DND-41 (cell line): ENCODE measurements at regions not wholly inside any gene's neighbourhood (a gene's known extent, or its start where the extent isn't known, plus 50 kb on each side); places are given as distances from the start of the nearest gene placed in this dataset.
"Not testable (repeated sequence)": the region's sequence is repeated elsewhere in the genome, so short reads cannot be mapped to it uniquely, and the experiment has no call there.

Experiments
- ATAC-seq: fragments of 200-7000 bp; cut with Tn5 transposase; 3 replicates; pipeline ENCODE4 v1.9.1; 2021; ENCODE audit warnings: low read depth; ENCODE audit not compliant: insufficient read depth
- DNase-seq: peaks from one replicate; pipeline ENCODE4 v3.0.0-alpha.2; 2020
- H2AFZ ChIP-seq: 2 replicates; pipeline ENCODE4 v1.6.0; 2012; ENCODE audit warnings: low read depth, low read length
- H3K27ac ChIP-seq: 2 replicates; pipeline ENCODE4 v1.5.1; 2012; ENCODE audit warnings: low read length, inconsistent platforms
- H3K27me3 ChIP-seq: fragments of 200-600 bp; sonication (generic); 2 replicates; pipeline ENCODE4 v1.6.0; 2012; ENCODE audit warnings: low read length, mild to moderate bottlenecking, inconsistent platforms; ENCODE audit not compliant: insufficient read depth, poor library complexity
- H3K36me3 ChIP-seq: 2 replicates; pipeline ENCODE4 v1.5.1; 2012; ENCODE audit warnings: low read length, inconsistent platforms; ENCODE audit not compliant: insufficient read depth
- H3K4me1 ChIP-seq: 2 replicates; pipeline ENCODE4 v1.5.1; 2012; ENCODE audit warnings: mild to moderate bottlenecking, low read length; ENCODE audit not compliant: insufficient read depth
- H3K4me2 ChIP-seq: 2 replicates; pipeline ENCODE4 v1.6.0; 2012; ENCODE audit warnings: mild to moderate bottlenecking, moderate library complexity, low read length, inconsistent platforms; ENCODE audit not compliant: insufficient read depth
- H3K4me3 ChIP-seq, 2 experiments: fragments of 200-600 bp in 1 of 2; shearing (Covaris generic) in 1 of 2; 2 replicates each; pipeline ENCODE4 v1.5.1; 2012 to 2016; ENCODE audit warnings: inconsistent platforms in 2 of 2, low read length in 2 of 2, mild to moderate bottlenecking in 2 of 2, low read depth in 1 of 2, moderate library complexity in 1 of 2
- H3K79me2 ChIP-seq: 2 replicates; pipeline ENCODE4 v1.6.0; 2012; ENCODE audit warnings: low read length, inconsistent platforms; ENCODE audit not compliant: insufficient read depth
- H3K9ac ChIP-seq: 2 replicates; pipeline ENCODE4 v1.6.0; 2012; ENCODE audit warnings: low read depth, mild to moderate bottlenecking, inconsistent platforms, low read length, moderate library complexity
- H3K9me3 ChIP-seq: 2 replicates; pipeline ENCODE4 v1.5.1; 2012; ENCODE audit warnings: low read length, moderate library complexity, mild to moderate bottlenecking, inconsistent platforms; ENCODE audit not compliant: insufficient read depth, severe bottlenecking
- H4K20me1 ChIP-seq: 2 replicates; pipeline ENCODE4 v1.6.0; 2012; ENCODE audit warnings: low read length; ENCODE audit not compliant: insufficient read depth
- EZH2 ChIP-seq: IDR thresholded peaks from 3 replicates; pipeline ENCODE4 v1.6.1; 2012; ENCODE audit warnings: borderline replicate concordance, low read depth, mild to moderate bottlenecking, moderate library complexity, low read length, inconsistent platforms; ENCODE audit not compliant: severe bottlenecking
- TF ChIP-seq, protein P1 (sequence below): IDR thresholded peaks from 2 replicates; pipeline ENCODE4 v1.5.1; 2012; ENCODE audit warnings: borderline replicate concordance, low read length, moderate library complexity, mild to moderate bottlenecking; ENCODE audit not compliant: poor library complexity, severe bottlenecking; ENCODE audit errors: extremely low read depth

DNA sequence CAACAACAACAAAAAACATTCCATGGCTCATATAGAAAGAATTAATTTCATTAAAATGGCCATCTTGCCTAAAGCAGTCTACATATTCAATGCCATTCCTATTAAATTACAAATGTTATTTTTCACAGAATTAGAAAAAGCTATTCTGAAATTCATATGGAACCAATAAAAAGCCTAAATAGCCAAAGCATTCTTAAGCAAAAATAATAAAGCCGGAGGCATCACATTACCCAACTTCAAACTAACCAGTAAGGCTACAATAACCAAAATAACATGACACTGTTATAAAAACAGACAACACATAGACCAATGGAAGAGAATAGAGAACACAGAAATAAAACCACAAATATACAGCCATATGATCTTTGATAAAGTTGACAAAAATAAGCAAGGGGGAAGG lies 330.4 kb downstream of the KIF20B start:
- H4K20me1 ChIP-seq = no peaks in the 10 kb centered on the region
- H3K4me3 ChIP-seq = no peak overlapping the region
- H3K4me2 ChIP-seq = no peak overlapping the region
- DNase-seq (no peak), ATAC-seq (no peak)
- no peaks in the 10 kb centered on the region for H3K27me3 ChIP-seq
- no peaks in the 10 kb centered on the region for H3K4me1 ChIP-seq
- H3K79me2 ChIP-seq = no peaks in the 10 kb centered on the region
- no peak overlapping the region for H3K9ac ChIP-seq
- H3K36me3 ChIP-seq = no peaks in the 10 kb centered on the region
- no peak overlapping the region for H3K27ac ChIP-seq
- no peak for TF ChIP-seq EZH2
- TF ChIP-seq, protein P1, sequence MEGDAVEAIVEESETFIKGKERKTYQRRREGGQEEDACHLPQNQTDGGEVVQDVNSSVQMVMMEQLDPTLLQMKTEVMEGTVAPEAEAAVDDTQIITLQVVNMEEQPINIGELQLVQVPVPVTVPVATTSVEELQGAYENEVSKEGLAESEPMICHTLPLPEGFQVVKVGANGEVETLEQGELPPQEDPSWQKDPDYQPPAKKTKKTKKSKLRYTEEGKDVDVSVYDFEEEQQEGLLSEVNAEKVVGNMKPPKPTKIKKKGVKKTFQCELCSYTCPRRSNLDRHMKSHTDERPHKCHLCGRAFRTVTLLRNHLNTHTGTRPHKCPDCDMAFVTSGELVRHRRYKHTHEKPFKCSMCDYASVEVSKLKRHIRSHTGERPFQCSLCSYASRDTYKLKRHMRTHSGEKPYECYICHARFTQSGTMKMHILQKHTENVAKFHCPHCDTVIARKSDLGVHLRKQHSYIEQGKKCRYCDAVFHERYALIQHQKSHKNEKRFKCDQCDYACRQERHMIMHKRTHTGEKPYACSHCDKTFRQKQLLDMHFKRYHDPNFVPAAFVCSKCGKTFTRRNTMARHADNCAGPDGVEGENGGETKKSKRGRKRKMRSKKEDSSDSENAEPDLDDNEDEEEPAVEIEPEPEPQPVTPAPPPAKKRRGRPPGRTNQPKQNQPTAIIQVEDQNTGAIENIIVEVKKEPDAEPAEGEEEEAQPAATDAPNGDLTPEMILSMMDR = no peak
- H2AFZ ChIP-seq = no peak overlapping the region
- no peaks in the 10 kb centered on the region for H3K9me3 ChIP-seq

DNA sequence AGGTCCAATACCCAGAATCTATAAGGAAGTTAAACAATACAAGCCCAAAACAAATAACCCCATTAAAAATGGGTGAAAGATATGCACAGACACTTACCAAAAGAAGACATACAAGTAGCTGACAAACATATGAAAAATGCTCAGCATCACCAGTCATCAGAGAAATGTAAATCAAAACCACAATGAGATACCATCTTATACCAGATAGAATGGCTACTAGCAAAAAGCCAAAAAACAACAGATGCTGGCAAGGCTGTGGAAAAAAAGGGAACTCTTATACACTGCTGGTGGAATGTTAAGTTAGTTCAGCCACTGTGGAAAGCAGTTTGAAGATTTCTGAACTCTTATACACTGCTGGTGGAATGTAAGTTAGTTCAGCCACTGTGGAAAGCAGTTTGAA lies 331.1 kb downstream of the KIF20B start:
- ATAC-seq = no peak

DNA sequence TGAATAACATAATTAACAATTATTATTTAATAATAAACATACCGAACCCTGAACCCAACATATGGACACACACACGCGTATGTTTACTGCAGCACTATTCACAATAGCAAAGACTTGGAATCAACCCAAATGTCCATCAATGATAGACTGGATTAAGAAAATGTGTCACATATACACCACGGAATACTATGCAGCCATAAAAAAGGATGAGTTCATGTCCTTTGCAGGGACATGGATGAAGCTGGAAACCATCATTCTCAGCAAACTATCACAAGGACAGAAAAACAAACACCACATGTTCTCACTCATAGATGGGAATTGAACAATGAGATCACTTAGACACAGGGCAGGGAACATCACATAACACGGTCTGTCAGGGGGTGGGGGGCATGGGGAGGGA lies 333.5 kb downstream of the KIF20B start:
- H4K20me1 ChIP-seq, H2AFZ ChIP-seq, H3K27ac ChIP-seq, DNase-seq, H3K4me1 ChIP-seq, H3K4me3 ChIP-seq, H3K4me2 ChIP-seq, H3K27me3 ChIP-seq, ATAC-seq, H3K9ac ChIP-seq, H3K79me2 ChIP-seq, H3K36me3 ChIP-seq, H3K9me3 ChIP-seq: not testable (repeated sequence)

More for the DNA sequence above, 331.1 kb downstream of the KIF20B start:
- H3K4me3 ChIP-seq = no peak overlapping the region
- H4K20me1 ChIP-seq = no peaks in the 10 kb centered on the region
- H3K36me3 ChIP-seq = no peaks in the 10 kb centered on the region
- H3K4me2 ChIP-seq = no peak overlapping the region
- H3K79me2 ChIP-seq = no peaks in the 10 kb centered on the region
- no peak for DNase-seq
- no peak overlapping the region for H3K9ac ChIP-seq
- no peak overlapping the region for H3K27ac ChIP-seq
- H3K9me3 ChIP-seq = no peaks in the 10 kb centered on the region
- no peaks in the 10 kb centered on the region for H3K27me3 ChIP-seq
- no peaks in the 10 kb centered on the region for H3K4me1 ChIP-seq
- TF ChIP-seq EZH2 = no peak
- TF ChIP-seq, protein P1 = no peak
- no peak overlapping the region for H2AFZ ChIP-seq

DNA sequence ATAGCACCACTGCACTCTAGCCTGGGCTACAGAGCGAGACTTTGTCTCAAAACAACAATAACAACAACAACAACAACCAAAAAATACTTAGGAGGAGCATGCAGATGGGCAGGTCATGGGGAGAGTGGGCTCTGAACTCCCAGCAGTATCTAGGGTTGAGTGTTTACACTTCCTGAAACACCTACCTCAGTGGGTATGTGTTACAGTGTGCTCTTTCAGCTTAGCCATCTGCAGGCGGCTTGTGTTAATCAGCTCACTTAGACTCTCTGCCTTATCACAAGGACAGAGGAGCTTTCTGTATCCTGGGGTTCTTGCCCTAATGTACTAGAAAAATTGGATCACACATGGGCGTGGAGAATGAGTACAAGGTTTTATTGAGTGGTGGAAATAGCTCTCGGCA lies 340.2 kb downstream of the KIF20B start:
- H3K27me3 ChIP-seq = no peaks in the 10 kb centered on the region
- DNase-seq (no peak), ATAC-seq (no peak)
- H3K4me1 ChIP-seq = no peaks in the 10 kb centered on the region
- H3K79me2 ChIP-seq = no peaks in the 10 kb centered on the region
- TF ChIP-seq, protein P1 = no peak
- TF ChIP-seq EZH2 = no peak
- no peak overlapping the region for H3K4me3 ChIP-seq
- no peak overlapping the region for H2AFZ ChIP-seq
- H3K9me3 ChIP-seq = no peaks in the 10 kb centered on the region
- H3K27ac ChIP-seq = no peak overlapping the region
- H4K20me1 ChIP-seq = no peaks in the 10 kb centered on the region
- no peak overlapping the region for H3K4me2 ChIP-seq
- no peak overlapping the region for H3K9ac ChIP-seq
- H3K36me3 ChIP-seq = no peaks in the 10 kb centered on the region
